ENCODE measurements at regions not wholly inside any gene's neighbourhood (a gene's known extent, or its start where the extent isn't known, plus 50 kb on each side); places are given as distances from the start of the nearest gene placed in this dataset.

DNA sequence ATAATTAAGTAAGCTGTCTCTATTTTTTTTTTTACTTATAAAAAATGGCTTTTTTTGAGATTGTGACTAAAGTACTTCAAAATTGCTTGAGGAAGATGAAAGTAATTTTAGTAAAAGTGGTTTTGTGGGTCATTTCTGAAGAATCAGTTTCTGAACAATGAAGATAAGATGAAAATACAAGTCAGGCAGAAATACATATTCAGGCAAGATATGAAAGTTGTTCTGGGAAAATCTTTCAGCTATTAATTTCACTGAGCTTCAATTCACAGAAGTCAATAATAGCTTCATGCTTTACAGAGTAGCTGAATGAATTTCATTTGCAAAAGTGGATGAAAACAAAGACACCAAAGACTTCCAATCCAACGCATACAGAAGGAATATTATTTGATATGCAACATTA, 305.2 kb upstream of the ARSJ start:
- no peak overlapping the region for H3K27ac Mint-ChIP-seq (ENCODE audit: unreplicated experiment)
- no peak overlapping the region for H3K4me3 Mint-ChIP-seq (ENCODE audit: unreplicated experiment)
- TF ChIP-seq CTCF (IDR thresholded peaks at IDR 0.05; ENCODE audit: unreplicated experiment), result no peak
- DNase-seq (ENCODE audit: low spot score), result no peak
- H3K27me3 Mint-ChIP-seq (ENCODE audit: unreplicated experiment), result no peaks in the 10 kb centered on the region
- peaks cover 3% of the 10 kb centered on the region for H3K36me3 Mint-ChIP-seq (ENCODE audit: low read depth, unreplicated experiment)
- no peaks in the 10 kb centered on the region for H3K4me1 Mint-ChIP-seq (ENCODE audit: unreplicated experiment)
- H3K9me3 Mint-ChIP-seq (ENCODE audit: unreplicated experiment), result no peaks in the 10 kb centered on the region

DNA sequence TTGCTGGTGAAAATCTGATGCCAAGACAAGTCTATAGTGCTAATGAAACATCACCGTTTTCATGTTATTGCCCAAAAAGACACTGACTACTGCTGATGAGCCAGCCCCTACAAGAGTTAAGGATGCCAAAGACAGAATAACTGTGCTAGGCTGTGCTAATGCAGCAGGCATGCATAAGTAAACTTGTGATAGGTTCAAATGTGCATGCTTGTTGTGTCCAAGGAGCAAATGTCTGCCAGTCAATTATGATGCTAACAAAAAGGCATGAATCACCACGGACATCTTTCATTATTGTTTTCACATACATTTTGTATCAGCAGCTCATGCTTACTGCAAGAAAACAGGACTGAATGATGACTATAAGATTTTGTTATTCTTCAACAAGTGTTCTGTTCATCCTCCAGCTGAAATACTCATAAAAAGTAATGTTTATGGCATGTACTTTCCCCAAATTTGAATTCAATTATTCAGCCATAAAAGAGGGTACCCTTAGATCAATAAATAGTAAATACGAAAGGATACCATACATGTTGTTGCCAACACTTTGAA, 306.9 kb upstream of the ARSJ start:
- Mint-ChIP-seq H3K27ac (ENCODE audit: unreplicated experiment) (no peak overlapping the region), H3K36me3 (ENCODE audit: low read depth, unreplicated experiment) (peaks cover 3% of the 10 kb centered on the region), H3K27me3 (ENCODE audit: unreplicated experiment) (no peaks in the 10 kb centered on the region), H3K9me3 (ENCODE audit: unreplicated experiment) (no peaks in the 10 kb centered on the region), H3K4me3 (ENCODE audit: unreplicated experiment) (no peak overlapping the region), H3K4me1 (ENCODE audit: unreplicated experiment) (no peaks in the 10 kb centered on the region)
- DNase-seq (ENCODE audit: low spot score), result no peak
- no peak for TF ChIP-seq CTCF (IDR thresholded peaks at IDR 0.05; ENCODE audit: unreplicated experiment)

- H3K4me3 Mint-ChIP-seq (ENCODE audit: unreplicated experiment), result no peak overlapping the region
- no peaks in the 10 kb centered on the region for H3K4me1 Mint-ChIP-seq (ENCODE audit: unreplicated experiment)
- no peak overlapping the region for H3K27ac Mint-ChIP-seq (ENCODE audit: unreplicated experiment)
These were observed 307.7 kb upstream of the ARSJ start for GRCh38 chr4:114287079-114287696.

DNA sequence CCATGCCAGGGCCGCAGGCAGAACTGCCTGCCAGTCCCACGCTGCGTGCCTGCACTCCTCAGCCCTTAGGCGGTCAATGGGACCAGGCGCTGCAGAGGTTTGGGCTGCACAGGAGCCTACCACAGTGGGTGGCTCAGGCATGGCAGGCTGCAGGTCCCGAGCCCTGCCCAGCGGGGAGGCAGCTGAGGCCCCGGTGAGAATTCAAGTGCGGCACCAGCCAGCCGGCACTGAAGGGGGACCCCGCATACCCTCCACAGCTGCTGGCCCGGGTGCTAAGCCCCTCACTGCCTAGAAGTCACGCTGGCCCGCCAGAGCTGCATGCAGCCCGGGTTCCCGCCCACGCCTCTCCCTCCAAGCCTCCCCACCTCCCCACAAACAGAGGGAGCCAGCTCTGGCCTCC, 302.5 kb upstream of the UGT8 start:
- H3K27me3 Mint-ChIP-seq (ENCODE audit: unreplicated experiment), result no peaks in the 10 kb centered on the region
- no peak overlapping the region for H3K4me3 Mint-ChIP-seq (ENCODE audit: unreplicated experiment)

More at GRCh38 chr4:114287079-114287696, 307.7 kb upstream of the ARSJ start:
- TF ChIP-seq CTCF (IDR thresholded peaks at IDR 0.05; ENCODE audit: unreplicated experiment), result no peak
- no peaks in the 10 kb centered on the region for H3K9me3 Mint-ChIP-seq (ENCODE audit: unreplicated experiment)
- no peaks in the 10 kb centered on the region for H3K27me3 Mint-ChIP-seq (ENCODE audit: unreplicated experiment)
- H3K36me3 Mint-ChIP-seq (ENCODE audit: low read depth, unreplicated experiment), result peaks cover 3% of the 10 kb centered on the region
- DNase-seq (ENCODE audit: low spot score), result no peak

More for the DNA sequence above, 302.5 kb upstream of the UGT8 start:
- no peak overlapping the region for H3K27ac Mint-ChIP-seq (ENCODE audit: unreplicated experiment)
- H3K36me3 Mint-ChIP-seq (ENCODE audit: low read depth, unreplicated experiment), result no peaks in the 10 kb centered on the region
- peaks cover 4% of the 10 kb centered on the region for H3K9me3 Mint-ChIP-seq (ENCODE audit: unreplicated experiment)
- no peak for DNase-seq (ENCODE audit: low spot score)
- TF ChIP-seq CTCF (IDR thresholded peaks at IDR 0.05; ENCODE audit: unreplicated experiment), result no peak
- no peaks in the 10 kb centered on the region for H3K4me1 Mint-ChIP-seq (ENCODE audit: unreplicated experiment)
